Hepatic stellate cell (primary cell): ENCODE measurements at regions not wholly inside any gene's neighbourhood (a gene's known extent, or its start where the extent isn't known, plus 50 kb on each side); places are given as distances from the start of the nearest gene placed in this dataset.

ENCODE experiments used
- DNase-seq: peaks from one replicate; pipeline ENCODE4 v3.0.0; 2011; ENCODE audit warnings: low spot score

- no peak for DNase-seq
These were observed 314.3 kb upstream of the IRX1 start for GRCh38 chr5:3281366-3281765.

GRCh38 chr5:3278643-3279042 is 317.0 kb upstream of the IRX1 start:
- no peak for DNase-seq

GRCh38 chr5:3277590-3278196 is 317.9 kb upstream of the IRX1 start:
- DNase-seq = no peak

GRCh38 chr5:3276896-3277295 is 318.7 kb upstream of the IRX1 start:
- no peak for DNase-seq

GRCh38 chr5:3269395-3270169 is 326.1 kb upstream of the IRX1 start:
- no peak for DNase-seq

- DNase-seq = no peak
These were observed 326.8 kb upstream of the IRX1 start for GRCh38 chr5:3268760-3269330.

GRCh38 chr5:3266861-3267260 is 328.8 kb upstream of the IRX1 start:
- no peak for DNase-seq

- no peak for DNase-seq
These were observed 329.7 kb upstream of the IRX1 start for GRCh38 chr5:3265936-3266335.

GRCh38 chr5:3265131-3265885 is 330.3 kb upstream of the IRX1 start:
- no peak for DNase-seq

- DNase-seq = no peak
These were observed 333.2 kb upstream of the IRX1 start for GRCh38 chr5:3262451-3262850.

GRCh38 chr5:3261081-3261480 is 334.6 kb upstream of the IRX1 start:
- no peak for DNase-seq

GRCh38 chr5:3258050-3258449 is 337.6 kb upstream of the IRX1 start:
- no peak for DNase-seq

GRCh38 chr5:3252235-3252634 is 343.4 kb upstream of the IRX1 start:
- DNase-seq = no peak

GRCh38 chr5:3251784-3252183 is 343.8 kb upstream of the IRX1 start:
- DNase-seq = no peak

- no peak for DNase-seq
These were observed 346.2 kb upstream of the IRX1 start for GRCh38 chr5:3249401-3249800.

- no peak for DNase-seq
These were observed 358.3 kb upstream of the IRX1 start for GRCh38 chr5:3237276-3237868.

- DNase-seq = no peak
These were observed 361.1 kb upstream of the IRX1 start for GRCh38 chr5:3234566-3234965.

GRCh38 chr5:3230941-3231340 is 364.7 kb upstream of the IRX1 start:
- no peak for DNase-seq

- DNase-seq = no peak
These were observed 365.4 kb upstream of the IRX1 start for GRCh38 chr5:3230254-3230653.

- DNase-seq = no peak
These were observed 369.3 kb upstream of the IRX1 start for GRCh38 chr5:3226196-3226920.

GRCh38 chr5:3225201-3225960 is 370.3 kb upstream of the IRX1 start:
- DNase-seq = no peak
